ENCODE measurements at regions not wholly inside any gene's neighbourhood (a gene's known extent, or its start where the extent isn't known, plus 50 kb on each side); places are given as distances from the start of the nearest gene placed in this dataset.
"Not testable (repeated sequence)": the region's sequence is repeated elsewhere in the genome, so short reads cannot be mapped to it uniquely, and the experiment has no call there.

DNA sequence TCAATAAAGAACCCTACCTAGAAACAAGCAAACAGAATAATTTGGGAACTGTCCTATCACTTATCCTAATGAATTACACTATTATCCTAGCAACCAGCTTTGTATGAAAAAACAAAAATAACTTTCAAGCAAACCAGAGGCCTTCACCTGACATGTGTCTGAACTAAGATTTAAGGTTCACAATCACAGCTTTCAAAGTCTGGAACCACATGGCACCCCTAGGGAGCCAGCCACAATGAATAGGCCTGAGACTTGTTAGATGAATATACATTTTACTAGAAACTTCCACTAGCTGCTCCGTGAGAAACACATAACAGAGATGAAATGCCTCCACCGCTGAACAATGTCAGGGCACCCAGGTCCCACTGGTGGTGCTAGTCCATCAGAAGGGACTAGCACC lies 65.8 kb upstream of the CYP2D6 start:
- peaks cover 0 to 4% of the 10 kb centered on the region in 2 donors for H3K36me3 ChIP-seq (ENCODE audit: control insufficient read depth in 2 of 2, insufficient read depth in 2 of 2, low read length in 2 of 2)
- no peak overlapping the region for H3K4me3 ChIP-seq (ENCODE audit: low read length in 2 of 2)
- H3K27ac ChIP-seq (ENCODE audit: low read length) = no peak overlapping the region
- H3K4me1 ChIP-seq (ENCODE audit: control insufficient read depth, insufficient read depth, low read length) = peaks cover 10% of the 10 kb centered on the region
- peaks cover 0 to 3% of the 10 kb centered on the region in 2 donors for H3K9me3 ChIP-seq (ENCODE audit: control insufficient read depth in 2 of 2, low read length in 2 of 2)
- H3K9ac ChIP-seq (ENCODE audit: low read length in 2 of 2) = no peak overlapping the region
- H3K27me3 ChIP-seq (ENCODE audit: control insufficient read depth in 1 of 2, insufficient read depth in 2 of 2, low read length in 2 of 2) = no peaks in the 10 kb centered on the region

- Histone ChIP-seq H3K4me1 (ENCODE audit: control insufficient read depth, insufficient read depth, low read length) (peaks cover 10% of the 10 kb centered on the region), H3K9me3 (ENCODE audit: control insufficient read depth in 2 of 2, low read length in 2 of 2) (no peaks in the 10 kb centered on the region), H3K36me3 (ENCODE audit: control insufficient read depth in 2 of 2, insufficient read depth in 2 of 2, low read length in 2 of 2) (no peaks in the 10 kb centered on the region), H3K4me3 (ENCODE audit: low read length in 2 of 2) (no peak overlapping the region), H3K9ac (ENCODE audit: low read length in 2 of 2) (no peak overlapping the region), H3K27ac (ENCODE audit: low read length) (no peak overlapping the region), H3K27me3 (ENCODE audit: control insufficient read depth in 1 of 2, insufficient read depth in 2 of 2, low read length in 2 of 2) (no peaks in the 10 kb centered on the region)
These were observed 64.3 kb upstream of the CYP2D6 start for GRCh38 chr22:42194953-42195352.

DNA sequence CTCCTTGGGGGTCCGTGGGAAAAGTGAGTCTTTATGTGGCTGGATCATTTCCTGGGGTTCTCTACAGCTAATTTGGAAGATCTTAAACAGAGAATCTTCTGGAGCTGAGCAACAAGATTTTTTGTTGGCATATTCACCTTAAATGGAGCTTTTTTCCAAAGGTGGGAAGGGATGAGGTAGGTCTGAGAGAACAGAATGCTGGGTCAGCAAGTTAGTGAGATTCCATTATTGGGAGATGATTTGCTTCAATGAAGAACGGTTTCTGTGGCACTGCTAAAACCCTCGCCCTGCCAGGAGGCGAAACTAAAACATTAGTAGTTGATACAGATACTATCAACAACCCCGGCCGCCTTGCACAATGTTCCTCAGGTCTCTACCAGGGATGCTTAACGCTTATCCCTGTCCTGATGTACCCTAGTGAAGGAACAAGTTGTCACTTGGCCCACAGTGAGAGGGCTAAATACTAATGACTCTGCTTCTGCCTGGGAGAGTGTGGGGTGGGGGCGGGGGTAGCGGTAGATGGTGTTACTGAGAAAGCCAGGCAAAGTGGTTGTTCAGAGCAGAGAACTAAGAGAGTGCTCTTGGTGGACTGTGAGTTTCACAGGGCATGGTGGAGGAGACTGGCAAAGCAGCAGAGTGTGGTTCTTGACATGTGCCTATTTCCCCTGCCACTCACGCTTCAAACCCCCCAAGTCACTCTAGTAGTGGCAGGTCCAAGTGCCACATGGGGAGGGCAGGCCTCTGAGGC lies 63.7 kb upstream of the CYP2D6 start:
- Histone ChIP-seq H3K36me3 (ENCODE audit: control insufficient read depth in 2 of 2, insufficient read depth in 2 of 2, low read length in 2 of 2) (no peaks in the 10 kb centered on the region), H3K27me3 (ENCODE audit: control insufficient read depth in 1 of 2, insufficient read depth in 2 of 2, low read length in 2 of 2) (no peaks in the 10 kb centered on the region), H3K9ac (ENCODE audit: low read length in 2 of 2) (no peak overlapping the region), H3K4me3 (ENCODE audit: low read length in 2 of 2) (no peak overlapping the region), H3K27ac (ENCODE audit: low read length) (no peak overlapping the region), H3K9me3 (ENCODE audit: control insufficient read depth in 2 of 2, low read length in 2 of 2) (no peaks in the 10 kb centered on the region), H3K4me1 (ENCODE audit: control insufficient read depth, insufficient read depth, low read length) (peaks cover 10% of the 10 kb centered on the region)

GRCh38 chr22:42192547-42192946 lies 61.9 kb upstream of the CYP2D6 start:
- Histone ChIP-seq H3K36me3 (ENCODE audit: control insufficient read depth in 2 of 2, insufficient read depth in 2 of 2, low read length in 2 of 2) (no peaks in the 10 kb centered on the region), H3K27me3 (ENCODE audit: control insufficient read depth in 1 of 2, insufficient read depth in 2 of 2, low read length in 2 of 2) (no peaks in the 10 kb centered on the region), H3K4me1 (ENCODE audit: control insufficient read depth, insufficient read depth, low read length) (peaks cover 10% of the 10 kb centered on the region), H3K4me3 (ENCODE audit: low read length in 2 of 2) (no peak overlapping the region), H3K9me3 (ENCODE audit: control insufficient read depth in 2 of 2, low read length in 2 of 2) (no peaks in the 10 kb centered on the region), H3K27ac (ENCODE audit: low read length) (no peak overlapping the region), H3K9ac (ENCODE audit: low read length in 2 of 2) (no peak overlapping the region)

- no peaks in the 10 kb centered on the region for H3K9me3 ChIP-seq (ENCODE audit: control insufficient read depth in 2 of 2, low read length in 2 of 2)
- H3K36me3 ChIP-seq (ENCODE audit: control insufficient read depth in 2 of 2, insufficient read depth in 2 of 2, low read length in 2 of 2) = no peaks in the 10 kb centered on the region
- H3K4me3 ChIP-seq (ENCODE audit: low read length in 2 of 2) = no peak overlapping the region
- no peaks in the 10 kb centered on the region for H3K27me3 ChIP-seq (ENCODE audit: control insufficient read depth in 1 of 2, insufficient read depth in 2 of 2, low read length in 2 of 2)
- H3K27ac ChIP-seq (ENCODE audit: low read length) = no peak overlapping the region
- no peak overlapping the region for H3K9ac ChIP-seq (ENCODE audit: low read length in 2 of 2)
- H3K4me1 ChIP-seq (ENCODE audit: control insufficient read depth, insufficient read depth, low read length) = peaks cover 5% of the 10 kb centered on the region
These were observed 59.7 kb upstream of the CYP2D6 start for GRCh38 chr22:42190274-42190673.

- Histone ChIP-seq H3K9me3 (ENCODE audit: control insufficient read depth in 2 of 2, low read length in 2 of 2) (no peaks in the 10 kb centered on the region), H3K27ac (ENCODE audit: low read length) (no peak overlapping the region), H3K4me1 (ENCODE audit: control insufficient read depth, insufficient read depth, low read length) (peaks cover 5% of the 10 kb centered on the region), H3K27me3 (ENCODE audit: control insufficient read depth in 1 of 2, insufficient read depth in 2 of 2, low read length in 2 of 2) (no peaks in the 10 kb centered on the region), H3K9ac (ENCODE audit: low read length in 2 of 2) (no peak overlapping the region), H3K4me3 (ENCODE audit: low read length in 2 of 2) (no peak overlapping the region), H3K36me3 (ENCODE audit: control insufficient read depth in 2 of 2, insufficient read depth in 2 of 2, low read length in 2 of 2) (no peaks in the 10 kb centered on the region)
These were observed 59.2 kb upstream of the CYP2D6 start for GRCh38 chr22:42189761-42190160.

GRCh38 chr22:42188808-42189447 lies 58.3 kb upstream of the CYP2D6 start:
- Histone ChIP-seq H3K4me3 (ENCODE audit: low read length in 2 of 2) (no peak overlapping the region), H3K27me3 (ENCODE audit: control insufficient read depth in 1 of 2, insufficient read depth in 2 of 2, low read length in 2 of 2) (no peaks in the 10 kb centered on the region), H3K9me3 (ENCODE audit: control insufficient read depth in 2 of 2, low read length in 2 of 2) (no peaks in the 10 kb centered on the region), H3K36me3 (ENCODE audit: control insufficient read depth in 2 of 2, insufficient read depth in 2 of 2, low read length in 2 of 2) (no peaks in the 10 kb centered on the region), H3K9ac (ENCODE audit: low read length in 2 of 2) (no peak overlapping the region), H3K27ac (ENCODE audit: low read length) (no peak overlapping the region), H3K4me1 (ENCODE audit: control insufficient read depth, insufficient read depth, low read length) (peaks cover 5% of the 10 kb centered on the region)

DNA sequence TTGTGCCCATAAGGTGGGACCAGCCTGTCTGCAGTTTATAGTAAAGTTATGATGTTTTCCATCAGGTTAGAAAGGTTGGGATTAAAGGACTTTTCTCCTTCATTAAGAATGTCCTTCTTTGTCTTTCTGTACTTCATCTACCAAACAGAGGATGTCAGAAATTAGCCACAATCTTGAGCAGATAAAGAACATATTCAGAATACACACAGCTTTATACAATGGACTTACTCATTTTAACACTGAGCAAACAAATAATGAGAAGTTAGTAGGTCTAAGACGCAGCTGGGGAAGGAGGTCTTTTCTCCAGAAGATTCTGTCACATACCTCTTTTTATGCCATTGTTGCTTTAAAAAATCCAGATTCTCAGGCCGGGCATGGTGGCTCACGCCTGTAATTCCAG lies 57.0 kb upstream of the CYP2D6 start:
- Histone ChIP-seq H3K4me1 (ENCODE audit: control insufficient read depth, insufficient read depth, low read length) (peaks cover 7% of the 10 kb centered on the region), H3K4me3 (ENCODE audit: low read length in 2 of 2) (no peak overlapping the region), H3K27me3 (ENCODE audit: control insufficient read depth in 1 of 2, insufficient read depth in 2 of 2, low read length in 2 of 2) (no peaks in the 10 kb centered on the region), H3K9ac (ENCODE audit: low read length in 2 of 2) (no peak overlapping the region), H3K9me3 (ENCODE audit: control insufficient read depth in 2 of 2, low read length in 2 of 2) (no peaks in the 10 kb centered on the region), H3K27ac (ENCODE audit: low read length) (no peak overlapping the region), H3K36me3 (ENCODE audit: control insufficient read depth in 2 of 2, insufficient read depth in 2 of 2, low read length in 2 of 2) (no peaks in the 10 kb centered on the region)

DNA sequence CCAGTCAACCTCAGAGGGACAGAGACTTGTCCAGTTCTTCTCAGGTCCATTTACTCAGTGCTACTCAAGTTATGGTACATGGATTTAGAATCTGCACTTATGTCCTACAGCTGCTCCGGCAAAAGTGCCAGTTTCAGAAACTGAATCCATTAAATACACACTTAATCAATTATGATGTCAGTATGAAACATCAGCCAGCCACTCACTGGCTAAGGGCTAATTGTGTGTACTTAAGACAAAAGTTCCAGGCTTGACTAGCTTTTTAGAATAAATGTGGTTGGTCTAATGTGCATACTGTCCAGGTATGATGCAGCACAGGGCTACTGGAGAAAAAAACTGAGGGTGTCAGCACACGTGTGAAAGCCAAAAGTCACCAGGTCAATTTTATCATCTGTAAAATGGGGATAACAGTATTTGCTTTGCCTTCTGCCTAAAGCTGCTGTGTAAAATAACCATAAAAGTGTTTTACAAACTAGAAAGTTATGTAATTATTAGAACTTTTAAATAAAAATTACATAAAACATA lies 55.4 kb upstream of the CYP2D6 start:
- H3K36me3 ChIP-seq (ENCODE audit: control insufficient read depth in 2 of 2, insufficient read depth in 2 of 2, low read length in 2 of 2) = no peaks in the 10 kb centered on the region
- no peak overlapping the region for H3K27ac ChIP-seq (ENCODE audit: low read length)
- no peak overlapping the region for H3K4me3 ChIP-seq (ENCODE audit: low read length in 2 of 2)
- H3K4me1 ChIP-seq (ENCODE audit: control insufficient read depth, insufficient read depth, low read length) = peaks cover 3% of the 10 kb centered on the region
- no peaks in the 10 kb centered on the region for H3K27me3 ChIP-seq (ENCODE audit: control insufficient read depth in 1 of 2, insufficient read depth in 2 of 2, low read length in 2 of 2)
- no peaks in the 10 kb centered on the region for H3K9me3 ChIP-seq (ENCODE audit: control insufficient read depth in 2 of 2, low read length in 2 of 2)
- H3K9ac ChIP-seq (ENCODE audit: low read length in 2 of 2) = no peak overlapping the region

GRCh38 chr22:42184852-42185251 lies 54.2 kb upstream of the CYP2D6 start:
- Histone ChIP-seq H3K27ac (ENCODE audit: low read length) (no peak overlapping the region), H3K4me3 (ENCODE audit: low read length in 2 of 2) (no peak overlapping the region), H3K9ac (ENCODE audit: low read length in 2 of 2) (no peak overlapping the region), H3K27me3 (ENCODE audit: control insufficient read depth in 1 of 2, insufficient read depth in 2 of 2, low read length in 2 of 2) (no peaks in the 10 kb centered on the region), H3K36me3 (ENCODE audit: control insufficient read depth in 2 of 2, insufficient read depth in 2 of 2, low read length in 2 of 2) (no peaks in the 10 kb centered on the region), H3K9me3 (ENCODE audit: control insufficient read depth in 2 of 2, low read length in 2 of 2) (no peaks in the 10 kb centered on the region), H3K4me1 (ENCODE audit: control insufficient read depth, insufficient read depth, low read length) (peaks cover 5% of the 10 kb centered on the region)

GRCh38 chr22:42183461-42184059 lies 53.0 kb upstream of the CYP2D6 start:
- H3K36me3 ChIP-seq (ENCODE audit: control insufficient read depth in 2 of 2, insufficient read depth in 2 of 2, low read length in 2 of 2); H3K4me1 ChIP-seq (ENCODE audit: control insufficient read depth, insufficient read depth, low read length); H3K27ac ChIP-seq (ENCODE audit: low read length); H3K9me3 ChIP-seq (ENCODE audit: control insufficient read depth in 2 of 2, low read length in 2 of 2); H3K4me3 ChIP-seq (ENCODE audit: low read length in 2 of 2); H3K9ac ChIP-seq (ENCODE audit: low read length in 2 of 2); H3K27me3 ChIP-seq (ENCODE audit: control insufficient read depth in 1 of 2, insufficient read depth in 2 of 2, low read length in 2 of 2): not testable (repeated sequence)
